GM12878 (cell line): ENCODE measurements at regions not wholly inside any gene's neighbourhood (a gene's known extent, or its start where the extent isn't known, plus 50 kb on each side); places are given as distances from the start of the nearest gene placed in this dataset.

Experiments used
- ATF3 ChIP-seq: IDR thresholded peaks from 2 replicates; pipeline ENCODE4 v1.6.1; 2011; ENCODE audit warnings: low read depth, mild to moderate bottlenecking, low read length, moderate library complexity, borderline replicate concordance; ENCODE audit errors: extremely low read depth
- BHLHE40 ChIP-seq, 2 experiments: fragments of 450-650 bp in 1 of 2; IDR thresholded peaks; 2 replicates each; pipeline ENCODE4 v1.6.1; 2011 to 2017; ENCODE audit warnings: low read depth in 2 of 2, borderline replicate concordance in 1 of 2, improper control_type of control experiment in 1 of 2, low read length in 1 of 2, mild to moderate bottlenecking in 1 of 2
- CEBPB ChIP-seq, 2 experiments: fragments of 150-350 bp in 1 of 2; IDR thresholded peaks; 2 replicates each; pipeline ENCODE4 v1.6.1; 2012 to 2014; ENCODE audit warnings: low read depth in 2 of 2, low read length in 2 of 2, borderline replicate concordance in 1 of 2, inconsistent platforms in 1 of 2
- CTCF ChIP-seq, 3 experiments: IDR thresholded peaks in 2 of 3; conservative IDR thresholded peaks in 1 of 3; 2 replicates each; pipeline ENCODE4 v1.5.1; 2011; ENCODE audit warnings: low read depth in 3 of 3, low read length in 3 of 3, mild to moderate bottlenecking in 3 of 3, control low read depth in 2 of 3, moderate library complexity in 2 of 3, inconsistent platforms in 1 of 3, mixed read lengths in 1 of 3; ENCODE audit not compliant: control insufficient read depth in 2 of 3, insufficient read depth in 1 of 3; ENCODE audit errors: extremely low read depth in 1 of 3
- EZH2 ChIP-seq: IDR thresholded peaks from 2 replicates; pipeline ENCODE4 v1.6.1; 2012; ENCODE audit warnings: low read depth, mild to moderate bottlenecking, control low read depth, inconsistent platforms, low read length, borderline replicate concordance; ENCODE audit not compliant: control insufficient read depth
- MYC ChIP-seq: IDR thresholded peaks from 2 replicates; pipeline ENCODE4 v1.6.1; 2011; ENCODE audit warnings: mild to moderate bottlenecking, low read length, moderate library complexity, inconsistent platforms; ENCODE audit not compliant: insufficient read depth, insufficient replicate concordance, insufficient read length, severe bottlenecking
- NR2C2 ChIP-seq: IDR thresholded peaks from 2 replicates; pipeline ENCODE4 v1.6.1; 2011; ENCODE audit warnings: borderline replicate concordance, low read depth; ENCODE audit not compliant: control insufficient read depth, insufficient read length
- POLR2A ChIP-seq: IDR thresholded peaks from 2 replicates; pipeline ENCODE4 v1.6.1; 2011; ENCODE audit warnings: low read depth, mild to moderate bottlenecking, low read length
- POLR2AphosphoS2 ChIP-seq: IDR thresholded peaks from 2 replicates; pipeline ENCODE4 v1.6.1; 2011; ENCODE audit warnings: low read depth, mild to moderate bottlenecking, low read length, improper control_type of control experiment, moderate library complexity
- POLR2AphosphoS5 ChIP-seq: IDR thresholded peaks from 2 replicates; pipeline ENCODE4 v1.6.1; 2011; ENCODE audit warnings: mild to moderate bottlenecking, low read length, inconsistent platforms
- SMC3 ChIP-seq: IDR thresholded peaks from 2 replicates; pipeline ENCODE4 v1.6.1; 2011; ENCODE audit warnings: low read length, improper control_type of control experiment, borderline replicate concordance
- STAT1 ChIP-seq: fragments of 450-650 bp; conservative IDR thresholded peaks from 2 replicates; pipeline ENCODE4 v1.6.1; 2014; ENCODE audit warnings: antibody characterized with exemption, mild to moderate bottlenecking
- TBL1XR1 ChIP-seq: IDR thresholded peaks from 2 replicates; pipeline ENCODE4 v1.6.1; 2012; ENCODE audit warnings: low read depth, low read length, improper control_type of control experiment
- USF2 ChIP-seq: IDR thresholded peaks from 2 replicates; pipeline ENCODE4 v1.6.1; 2011; ENCODE audit warnings: low read depth, low read length, improper control_type of control experiment, borderline replicate concordance

DNA sequence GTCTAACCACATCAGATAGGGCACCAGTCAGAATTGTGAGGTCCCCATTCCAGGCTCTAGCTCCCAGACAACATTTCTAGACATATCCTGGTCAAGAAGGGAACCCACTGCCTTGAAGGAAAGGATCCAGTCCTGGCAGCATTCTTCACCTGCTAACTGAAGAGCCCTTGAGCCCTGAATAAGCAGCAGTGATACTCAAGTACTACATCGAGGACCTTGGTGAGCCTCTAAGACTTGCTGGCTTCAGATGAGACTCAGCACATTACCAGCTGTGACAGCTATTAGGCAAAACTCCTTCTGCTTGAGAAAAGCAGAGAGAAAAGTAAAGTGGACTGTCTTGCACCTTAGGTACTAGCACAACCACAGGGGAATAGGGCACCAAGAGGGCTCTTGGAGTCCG lies 205.8 kb upstream of the F9 start:
- TF ChIP-seq MYC = no peak
- TF ChIP-seq CTCF (IDR thresholded peaks at IDR 0.05 in 2 of 3, conservative IDR thresholded peaks at IDR 0.05 in 1 of 3; ENCODE audit: control insufficient read depth in 2 of 3, extremely low read depth in 1 of 3, insufficient read depth in 1 of 3, low read depth in 3 of 3, low read length in 3 of 3) = no peak
- no peak for TF ChIP-seq BHLHE40 (IDR thresholded peaks at IDR 0.05; ENCODE audit: borderline replicate concordance in 1 of 2, low read depth in 2 of 2, low read length in 1 of 2)
- no peak for TF ChIP-seq STAT1
- TF ChIP-seq ATF3 = no peak
- no peak for TF ChIP-seq TBL1XR1
- no peak for TF ChIP-seq CEBPB (IDR thresholded peaks at IDR 0.05; ENCODE audit: borderline replicate concordance in 1 of 2, low read depth in 2 of 2, low read length in 2 of 2)
- no peak for TF ChIP-seq EZH2
- no peak for TF ChIP-seq POLR2AphosphoS2
- no peak for TF ChIP-seq USF2
- TF ChIP-seq SMC3 = no peak
- no peak for TF ChIP-seq POLR2A
- no peak for TF ChIP-seq POLR2AphosphoS5
- TF ChIP-seq NR2C2 = no peak
